ENCODE measurements at regions not wholly inside any gene's neighbourhood (a gene's known extent, or its start where the extent isn't known, plus 50 kb on each side); places are given as distances from the start of the nearest gene placed in this dataset.

- no peak for TF ChIP-seq PATZ1 (tag by site-specific recombination; IDR thresholded peaks at IDR 0.05)
- no peak for TF ChIP-seq YY1 (tag by site-specific recombination; IDR thresholded peaks at IDR 0.05)
- TF ChIP-seq WT1 (tag by site-specific recombination; IDR thresholded peaks at IDR 0.05) = no peak
Measured at GRCh38 chr4:128716338-128716737, 93.2 kb upstream of the JADE1 start (continued).

GRCh38 chr4:128715616-128716015 is 93.9 kb upstream of the JADE1 start:
- TF ChIP-seq ZNF645 (tag by site-specific recombination; IDR thresholded peaks at IDR 0.05) (no peak), SCRT2 (tag by site-specific recombination; IDR thresholded peaks at IDR 0.05) (no peak), ZNF350 (tag by site-specific recombination; IDR thresholded peaks at IDR 0.05) (no peak), TCF7L2 (IDR thresholded peaks at IDR 0.05; ENCODE audit: borderline replicate concordance, low read depth, low read length) (no peak), GFI1B (tag by site-specific recombination; IDR thresholded peaks at IDR 0.05) (no peak), ZFP41 (tag by site-specific recombination; IDR thresholded peaks at IDR 0.05; ENCODE audit: borderline replicate concordance) (no peak), PBX3 (CRISPR knock-in tag; IDR thresholded peaks at IDR 0.05) (no peak), MEIS1 (CRISPR knock-in tag; IDR thresholded peaks at IDR 0.05; ENCODE audit: borderline replicate concordance) (no peak), ZBTB26 (tag by site-specific recombination; optimal IDR thresholded peaks at IDR 0.05) (no peak), ZNF837 (tag by site-specific recombination; IDR thresholded peaks at IDR 0.05) (no peak), ZNF600 (tag by site-specific recombination; IDR thresholded peaks at IDR 0.05) (no peak), ZNF16 (tag by site-specific recombination; IDR thresholded peaks at IDR 0.05; ENCODE audit: low read depth) (no peak)
- ChIA-PET POLR2A (no interaction called here), CTCF (no interaction called here)
- H3K36me3 ChIP-seq (ENCODE audit: control insufficient read depth in 2 of 2, insufficient read depth in 1 of 2, low read length in 2 of 2) = no peaks in the 10 kb centered on the region
- no peak overlapping the region for H3K27ac ChIP-seq (ENCODE audit: extremely low read depth, low read depth, low read length)
- H3K9me3 ChIP-seq (ENCODE audit: control insufficient read depth, insufficient read depth, low read depth, low read length) = no peaks in the 10 kb centered on the region
- no peaks in the 10 kb centered on the region for H3K4me1 ChIP-seq (ENCODE audit: control insufficient read depth, insufficient read depth, low read length)
- H3K4me3 ChIP-seq (ENCODE audit: low read depth, low read length) = no peak overlapping the region

GRCh38 chr4:128711361-128711760 is 98.1 kb upstream of the JADE1 start:
- ChIA-PET CTCF (interaction anchor here (0.7 kb wide), 1 partner anchor 44 kb away, joined by 4 read pairs; no protein-coding TSS in a partner anchor), POLR2A (no interaction called here)
- no peaks in the 10 kb centered on the region for H3K4me1 ChIP-seq (ENCODE audit: control insufficient read depth, insufficient read depth, low read length)
- H3K36me3 ChIP-seq (ENCODE audit: control insufficient read depth in 2 of 2, insufficient read depth in 1 of 2, low read length in 2 of 2) = no peaks in the 10 kb centered on the region
- no peak overlapping the region for H3K27ac ChIP-seq (ENCODE audit: extremely low read depth, low read depth, low read length)
- no peaks in the 10 kb centered on the region for H3K9me3 ChIP-seq (ENCODE audit: control insufficient read depth, insufficient read depth, low read depth, low read length)
- no peak overlapping the region for H3K4me3 ChIP-seq (ENCODE audit: low read depth, low read length)
- no peak for TF ChIP-seq ZNF501 (tag by site-specific recombination; IDR thresholded peaks at IDR 0.05)
- no peak for TF ChIP-seq PATZ1 (tag by site-specific recombination; IDR thresholded peaks at IDR 0.05)
- peak; percentile 57; the same call in 1 of the 2 replicates for TF ChIP-seq MZF1 (tag by site-specific recombination; IDR thresholded peaks at IDR 0.05; ENCODE audit: borderline replicate concordance)

Data from HEK293 (cell line).